CD14-positive monocyte (primary cell): ENCODE measurements at regions not wholly inside any gene's neighbourhood (a gene's known extent, or its start where the extent isn't known, plus 50 kb on each side); places are given as distances from the start of the nearest gene placed in this dataset.

Experiments
- DNase-seq, 3 donors: peaks; one replicate each; pipeline ENCODE4 v3.0.0-alpha.2; 2011 to 2022
- H2AFZ ChIP-seq: 2 replicates; pipeline ENCODE4 v1.6.0; 2012; ENCODE audit warnings: mild to moderate bottlenecking, low read depth, low read length, inconsistent platforms; ENCODE audit not compliant: insufficient read depth, poor library complexity, severe bottlenecking
- H3K27ac ChIP-seq, 2 donors: 1 replicate in 1 of 2; 2 replicates in 1 of 2; pipeline ENCODE4 v1.5.1; 2012 to 2013; ENCODE audit warnings: low read length in 2 of 2, control low read depth in 1 of 2, inconsistent platforms in 1 of 2, low read depth in 1 of 2, mild to moderate bottlenecking in 1 of 2
- H3K27me3 ChIP-seq, 2 donors: one replicate each; pipeline versions ENCODE4 v1.6.0 to v1.6.1; 2011 to 2013; ENCODE audit warnings: low read length in 2 of 2; ENCODE audit not compliant: control insufficient read depth in 2 of 2, insufficient read depth in 2 of 2
- H3K36me3 ChIP-seq, 2 donors: replicated peaks in 1 of 2; 1 replicate in 1 of 2; 2 replicates in 1 of 2; pipeline versions ENCODE4 v1.5.1 to v1.6.1; 2012 to 2013; ENCODE audit warnings: low read length in 2 of 2, control low read depth in 1 of 2, inconsistent platforms in 1 of 2, mild to moderate bottlenecking in 1 of 2; ENCODE audit not compliant: insufficient read depth in 2 of 2, control insufficient read depth in 1 of 2
- H3K4me1 ChIP-seq, 2 donors: 1 replicate in 1 of 2; 2 replicates in 1 of 2; pipeline versions ENCODE4 v1.5.1 to v1.6.1; 2012 to 2013; ENCODE audit warnings: low read length in 2 of 2, control low read depth in 1 of 2, inconsistent platforms in 1 of 2, mild to moderate bottlenecking in 1 of 2, moderate library complexity in 1 of 2; ENCODE audit not compliant: insufficient read depth in 2 of 2, control insufficient read depth in 1 of 2
- H3K4me2 ChIP-seq: replicated peaks from 2 replicates; pipeline ENCODE3; 2012; ENCODE audit warnings: low read length, moderate library complexity, mild to moderate bottlenecking; ENCODE audit not compliant: poor library complexity, severe bottlenecking; ENCODE audit errors: extremely low read depth
- H3K4me3 ChIP-seq, 3 experiments: fragments of 200-600 bp in 1 of 3; sonication (generic) in 1 of 3; replicated peaks in 1 of 3; 1 replicate in 2 of 3; 2 replicates in 1 of 3; pipeline ENCODE4 v1.5.1; 2011 to 2013; ENCODE audit warnings: low read length in 3 of 3, mild to moderate bottlenecking in 3 of 3, control low read depth in 2 of 3, low read depth in 2 of 3, inconsistent platforms in 1 of 3, moderate library complexity in 1 of 3
- H3K79me2 ChIP-seq: 2 replicates; pipeline ENCODE4 v1.6.0; 2012; ENCODE audit warnings: mild to moderate bottlenecking, control low read depth, inconsistent platforms, low read length, moderate library complexity; ENCODE audit not compliant: insufficient read depth
- H3K9ac ChIP-seq: 2 replicates; pipeline ENCODE4 v1.6.0; 2017; ENCODE audit warnings: low read length, mild to moderate bottlenecking; ENCODE audit not compliant: insufficient read depth, poor library complexity, severe bottlenecking
- H3K9me3 ChIP-seq, 2 donors: replicated peaks in 1 of 2; 1 replicate in 1 of 2; 2 replicates in 1 of 2; pipeline versions ENCODE4 v1.5.1 to v1.6.1; 2012 to 2013; ENCODE audit warnings: low read length in 2 of 2, control low read depth in 1 of 2; ENCODE audit not compliant: control insufficient read depth in 1 of 2, insufficient read depth in 1 of 2
- H4K20me1 ChIP-seq: 2 replicates; pipeline ENCODE4 v1.6.0; 2012; ENCODE audit warnings: mild to moderate bottlenecking, low read length, control low read depth, moderate library complexity; ENCODE audit not compliant: insufficient read depth
- H3K27ac Mint-ChIP-seq, 7 donors: one replicate each; pipeline ENCODE4 v1.8.0; 2020; ENCODE audit warnings: mild to moderate bottlenecking in 7 of 7, mixed read lengths in 7 of 7, moderate library complexity in 6 of 7, inconsistent platforms in 2 of 7
- H3K27me3 Mint-ChIP-seq, 3 donors: one replicate each; pipeline ENCODE4 v1.8.0; 2021 to 2022; ENCODE audit warnings: low read depth in 3 of 3, mild to moderate bottlenecking in 3 of 3, mixed read lengths in 3 of 3, moderate library complexity in 3 of 3, inconsistent platforms in 1 of 3
- H3K36me3 Mint-ChIP-seq, 2 donors: one replicate each; pipeline ENCODE4 v1.8.0; 2020; ENCODE audit warnings: mixed read lengths in 2 of 2, inconsistent platforms in 1 of 2, mild to moderate bottlenecking in 1 of 2
- H3K4me1 Mint-ChIP-seq: one replicate; pipeline ENCODE4 v1.8.0; 2020; ENCODE audit warnings: mild to moderate bottlenecking, mixed read lengths
- H3K4me3 Mint-ChIP-seq, 2 donors: one replicate each; pipeline ENCODE4 v1.8.0; 2020; ENCODE audit warnings: mild to moderate bottlenecking in 2 of 2, mixed read lengths in 2 of 2, moderate library complexity in 1 of 2
- H3K9me3 Mint-ChIP-seq, 7 donors: one replicate each; pipeline ENCODE4 v1.8.0; 2020 to 2022; ENCODE audit warnings: mixed read lengths in 7 of 7, mild to moderate bottlenecking in 6 of 7, moderate library complexity in 6 of 7, inconsistent platforms in 2 of 7
- CTCF ChIP-seq: fragments of 200-600 bp; IDR thresholded peaks from one replicate; pipeline ENCODE4 v1.8.0; 2022; ENCODE audit warnings: antibody characterized with exemption, mild to moderate bottlenecking
- WGBS: methylation state at CpG from one replicate; pipeline ENCODE4 v1.1.5; 2013; ENCODE audit warnings: missing lambda C conversion rate; ENCODE audit not compliant: insufficient coverage; 5-methylcytosine and 5-hydroxymethylcytosine counted together
- intact Hi-C, 2 donors: fragments of 100-400 bp; cut with micrococcal nuclease; formaldehyde crosslinking; loops; one replicate each; pipeline versions ENCODE4 v1.15.0 to v1.15.1; 2023

- Histone ChIP-seq H3K4me2 (no peak overlapping the region), H3K4me3 (no peak overlapping the region), H3K4me1 (no peaks in the 10 kb centered on the region), H3K27ac (no peak overlapping the region), H4K20me1 (no peaks in the 10 kb centered on the region), H3K9ac (no peak overlapping the region), H3K79me2 (no peaks in the 10 kb centered on the region), H3K27me3 (no peaks in the 10 kb centered on the region), H3K9me3 (peaks cover 0 to 7% of the 10 kb centered on the region in 2 donors), H2AFZ (no peak overlapping the region), H3K36me3 (no peaks in the 10 kb centered on the region)
- Mint-ChIP-seq H3K27me3 (peaks cover 0 to 1% (median 1%) of the 10 kb centered on the region in 3 donors), H3K4me1 (no peaks in the 10 kb centered on the region), H3K36me3 (no peaks in the 10 kb centered on the region), H3K9me3 (peaks cover 0 to 11% (median 5%) of the 10 kb centered on the region in 7 donors), H3K4me3 (no peak overlapping the region), H3K27ac (no peak overlapping the region)
- no peak for TF ChIP-seq CTCF
- intact Hi-C loops, result no loop called here
- 92% methylated on average over 3 of the region's 6 CpGs for WGBS
- DNase-seq, result no peak
Observed at GRCh38 chr17:71176928-71177443, 943.8 kb upstream of the SOX9 start.

GRCh38 chr17:71180801-71181385 is 939.9 kb upstream of the SOX9 start:
- WGBS, result 71% methylated on average over 1 of the region's 6 CpGs
- intact Hi-C loops, result no loop called here
- H3K4me1 ChIP-seq, result no peaks in the 10 kb centered on the region
- H3K27ac ChIP-seq, result no peak overlapping the region
- H3K4me3 Mint-ChIP-seq, result no peak overlapping the region
- H3K36me3 ChIP-seq, result no peaks in the 10 kb centered on the region
- H3K27me3 Mint-ChIP-seq, result peaks cover 0 to 1% (median 0%) of the 10 kb centered on the region in 3 donors
- no peak for DNase-seq
- H3K27me3 ChIP-seq, result no peaks in the 10 kb centered on the region
- H2AFZ ChIP-seq, result no peak overlapping the region
- no peaks in the 10 kb centered on the region for H3K79me2 ChIP-seq
- H3K9me3 Mint-ChIP-seq, result peaks cover 0 to 13% (median 4%) of the 10 kb centered on the region in 7 donors
- H3K27ac Mint-ChIP-seq, result no peak overlapping the region
- no peak overlapping the region for H3K4me2 ChIP-seq
- no peak overlapping the region for H3K9ac ChIP-seq
- no peaks in the 10 kb centered on the region for H3K4me1 Mint-ChIP-seq
- H3K4me3 ChIP-seq, result no peak overlapping the region
- no peak for TF ChIP-seq CTCF
- H3K36me3 Mint-ChIP-seq, result no peaks in the 10 kb centered on the region
- H3K9me3 ChIP-seq, result peaks cover 0 to 6% of the 10 kb centered on the region in 2 donors
- no peaks in the 10 kb centered on the region for H4K20me1 ChIP-seq
